H1 (cell line): ENCODE measurements at regions not wholly inside any gene's neighbourhood (a gene's known extent, or its start where the extent isn't known, plus 50 kb on each side); places are given as distances from the start of the nearest gene placed in this dataset.

Experiments used
- CBX8 ChIP-seq: fragments of 300-800, 300-1000 bp; sonication (generic); IDR thresholded peaks from 2 replicates; pipeline ENCODE4 v1.7.1; 2016; ENCODE audit warnings: low read depth, low read length, borderline replicate concordance
- CHD2 ChIP-seq: IDR thresholded peaks from 2 replicates; pipeline ENCODE4 v1.6.1; 2012; ENCODE audit warnings: low read length, improper control_type of control experiment
- GABPA ChIP-seq: IDR thresholded peaks from 2 replicates; pipeline ENCODE4 v1.6.1; 2011; ENCODE audit warnings: mild to moderate bottlenecking, low read length, moderate library complexity, borderline replicate concordance; ENCODE audit not compliant: insufficient read depth
- PHF8 ChIP-seq: fragments of 200-600 bp; sonication (generic); conservative IDR thresholded peaks from 2 replicates; pipeline ENCODE4 v1.7.1; 2012; ENCODE audit warnings: low read depth, mild to moderate bottlenecking, inconsistent platforms, low read length, moderate library complexity
- POU5F1 ChIP-seq: IDR thresholded peaks from 2 replicates; pipeline ENCODE4 v1.6.1; 2011; ENCODE audit warnings: low read depth, mild to moderate bottlenecking, low read length, moderate library complexity
- RBBP5 ChIP-seq: IDR thresholded peaks from 2 replicates; pipeline ENCODE4 v1.7.1; 2012; ENCODE audit warnings: low read depth, mild to moderate bottlenecking, inconsistent platforms, low read length, moderate library complexity, borderline replicate concordance
- SAP30 ChIP-seq: fragments of 300-600 bp; sonication (generic); IDR thresholded peaks from 2 replicates; pipeline ENCODE4 v1.7.1; 2012; ENCODE audit warnings: low read length, moderate library complexity, mild to moderate bottlenecking, inconsistent platforms; ENCODE audit not compliant: insufficient read depth, insufficient replicate concordance

DNA sequence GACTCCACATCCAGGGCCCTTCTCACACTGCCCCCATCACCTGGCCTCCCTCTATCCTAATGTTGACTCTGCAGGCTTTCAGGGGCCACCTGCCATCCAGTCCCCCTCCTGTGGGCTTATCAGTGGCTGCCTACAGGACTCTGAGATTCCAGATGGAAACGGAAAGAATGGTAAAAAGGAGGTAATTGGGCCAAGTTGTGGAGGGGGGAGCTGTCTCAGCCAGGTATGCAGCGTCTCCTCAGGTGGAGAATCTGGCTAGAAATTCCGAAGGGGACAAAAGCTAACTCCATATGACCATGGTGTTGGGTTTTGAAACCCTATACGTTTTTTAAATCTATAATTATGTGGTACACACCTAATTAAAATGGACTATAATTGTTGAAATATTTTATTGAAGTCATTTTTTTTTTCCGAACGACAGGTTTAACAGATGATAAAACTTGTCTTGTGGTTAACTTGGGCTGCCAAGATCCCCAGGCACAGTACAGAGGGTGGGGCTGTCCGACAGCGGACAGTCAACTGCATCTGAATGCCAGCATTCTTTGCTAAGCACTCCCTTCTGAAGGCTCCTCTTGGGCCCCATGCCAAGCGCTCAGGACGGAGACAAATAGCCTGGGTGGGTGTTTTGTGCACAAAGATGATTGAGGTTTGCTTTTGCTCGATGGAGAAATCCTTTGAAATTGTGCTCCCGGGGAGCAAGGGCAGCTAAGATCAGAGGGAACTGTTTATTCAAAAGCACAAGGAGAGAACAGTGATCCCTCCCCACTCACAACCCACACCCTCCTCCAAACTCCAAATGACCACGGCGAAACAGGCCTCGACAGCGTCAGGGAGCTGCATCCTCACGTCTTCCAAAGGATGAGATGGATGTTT, 365.6 kb downstream of the BCL11B start (continued):
- no peak for TF ChIP-seq SAP30
- TF ChIP-seq CBX8 = no peak
- TF ChIP-seq RBBP5 = no peak
- TF ChIP-seq PHF8 = no peak
- no peak for TF ChIP-seq POU5F1
- TF ChIP-seq CHD2 = no peak
- no peak for TF ChIP-seq GABPA
